T-helper 2 cell treated with Interferon-gamma antibody and Interleukin-4, amounts not matched to agents 100 ng/mL and 5 ng/mL, for 36 hours (primary cell): ENCODE measurements at regions not wholly inside any gene's neighbourhood (a gene's known extent, or its start where the extent isn't known, plus 50 kb on each side); places are given as distances from the start of the nearest gene placed in this dataset.

Source experiments
- intact Hi-C: fragments of 100-400 bp; cut with micrococcal nuclease; formaldehyde crosslinking; loops from one replicate; pipeline ENCODE4 v1.15.1; 2023

DNA sequence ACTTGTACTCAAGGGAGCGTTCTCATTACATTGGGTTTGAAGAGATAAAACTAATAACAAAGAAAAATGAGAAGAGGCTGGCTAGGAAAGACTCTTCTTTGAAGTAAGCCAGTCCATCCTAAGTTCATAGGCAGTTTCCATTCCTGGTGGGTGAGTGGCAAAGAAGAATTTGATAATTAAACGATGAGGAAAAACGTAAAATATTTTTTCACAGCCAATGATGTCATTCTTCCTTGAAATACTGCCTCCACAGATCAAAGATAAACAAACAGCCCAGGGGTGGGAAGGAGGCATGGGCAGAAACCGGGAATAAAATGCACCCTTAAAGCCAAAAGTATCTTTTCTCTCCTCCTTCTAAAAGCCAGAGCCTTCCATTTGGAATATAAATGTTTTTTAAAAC, 346.6 kb downstream of the PMP22 start:
- intact Hi-C loops = no loop called here

DNA sequence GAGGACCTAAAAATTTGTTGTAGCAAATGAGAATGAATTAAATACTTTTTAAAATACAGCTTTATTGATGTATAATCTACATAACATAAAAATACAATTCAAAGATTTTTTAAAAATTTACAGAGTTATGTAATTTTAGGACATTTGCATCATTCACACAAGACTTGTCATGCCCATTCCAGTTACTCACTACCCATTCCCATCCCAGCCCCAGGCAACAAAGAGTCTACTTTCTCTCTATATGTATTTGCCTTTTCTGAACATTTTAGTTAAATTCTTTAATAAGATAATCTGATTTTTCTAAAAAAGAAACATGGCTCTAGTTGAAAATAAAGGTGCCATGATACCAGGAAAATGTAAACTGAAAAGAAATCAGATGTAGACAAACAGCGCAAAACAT, 354.2 kb downstream of the PMP22 start:
- intact Hi-C loops = no loop called here

GRCh38 chr17:14904386-14904785, 360.7 kb downstream of the PMP22 start:
- intact Hi-C loops = no loop called here

- intact Hi-C loops = no loop called here
Observed at GRCh38 chr17:14903854-14904253, 361.3 kb downstream of the PMP22 start.

DNA sequence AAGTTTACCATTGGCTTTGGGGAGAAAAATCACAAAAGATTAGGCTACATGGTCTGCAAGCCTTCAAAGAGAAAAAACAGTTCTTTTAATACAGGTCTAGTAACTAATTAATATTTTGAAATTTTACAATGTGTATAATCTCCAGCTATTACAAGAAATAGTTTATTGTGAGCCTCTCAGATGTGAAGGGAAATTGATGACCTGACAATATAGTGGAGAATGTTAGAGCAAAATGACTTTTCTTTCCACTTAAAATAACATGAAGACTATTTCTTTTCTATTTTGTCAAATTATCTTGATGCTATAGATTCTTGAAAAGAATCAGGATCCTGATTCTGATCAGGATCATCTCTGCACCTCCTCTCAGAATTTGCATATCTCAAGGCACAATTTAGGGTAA, 362.3 kb downstream of the PMP22 start:
- intact Hi-C loops = no loop called here

- intact Hi-C loops = no loop called here
Observed at GRCh38 chr17:14902297-14902696, 362.8 kb downstream of the PMP22 start.

DNA sequence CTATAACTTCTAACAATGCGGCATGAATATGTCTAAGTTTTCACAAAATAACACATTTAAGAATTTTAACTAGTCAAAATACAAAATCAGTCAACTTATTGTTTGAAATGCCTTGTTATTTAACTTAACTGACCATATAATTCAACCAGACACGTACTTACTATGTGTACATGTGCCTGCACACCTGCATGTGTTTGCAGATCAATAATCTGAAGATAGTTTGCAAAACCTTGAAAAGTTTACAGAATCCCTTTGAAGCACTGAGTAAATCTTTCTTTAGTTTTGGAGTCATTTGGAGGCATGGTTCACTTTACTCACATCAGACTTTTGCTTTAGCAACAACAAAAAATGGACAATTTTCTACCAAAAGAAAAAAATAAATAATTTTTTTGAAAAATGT, 363.8 kb downstream of the PMP22 start:
- intact Hi-C loops = no loop called here

GRCh38 chr17:14886200-14886739, 378.9 kb downstream of the PMP22 start:
- intact Hi-C loops = no loop called here

- intact Hi-C loops = no loop called here
Observed at GRCh38 chr17:14882131-14882530, 383.0 kb downstream of the PMP22 start.

DNA sequence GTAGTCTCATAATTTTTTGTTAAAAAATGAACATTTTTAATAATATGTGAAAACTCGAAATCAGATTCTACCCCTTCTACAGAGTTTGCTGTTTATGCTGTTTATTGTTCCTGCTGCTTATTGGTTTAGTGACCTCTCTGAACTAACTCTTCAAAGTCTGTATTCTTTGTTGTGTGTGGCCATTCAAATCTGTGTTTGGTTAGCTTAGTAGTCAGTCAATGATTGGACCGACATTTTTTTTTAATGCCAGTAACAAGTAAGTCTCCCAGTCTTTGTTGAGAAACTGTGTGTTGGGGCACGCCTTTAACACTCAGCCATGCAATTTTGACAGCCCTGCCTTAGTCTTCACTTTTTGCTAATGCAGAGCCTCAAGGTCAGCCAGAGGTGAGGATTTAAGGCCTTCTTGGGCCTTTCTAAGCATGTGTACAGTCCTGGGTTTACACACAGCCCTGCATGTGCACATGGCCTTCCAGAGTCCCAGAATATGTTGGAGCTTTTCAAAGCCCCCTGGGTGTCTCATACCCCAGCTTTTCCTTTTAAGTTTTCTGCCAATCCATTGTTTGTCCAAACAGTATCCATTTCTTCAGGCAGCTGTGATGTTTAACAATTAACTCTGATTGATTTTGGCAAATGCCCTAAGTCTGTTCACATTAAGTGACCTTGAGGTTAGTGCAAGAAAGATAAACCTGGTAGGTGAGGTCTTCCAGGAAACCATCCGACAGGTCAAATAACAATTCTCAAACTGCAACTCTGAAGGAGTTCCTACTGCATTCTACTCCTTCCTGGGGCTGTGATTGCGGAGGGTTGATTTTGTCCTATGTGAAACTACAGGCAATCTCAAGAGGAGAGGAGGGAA, 389.3 kb downstream of the PMP22 start:
- intact Hi-C loops = no loop called here

GRCh38 chr17:14873996-14874395, 391.1 kb downstream of the PMP22 start:
- intact Hi-C loops = no loop called here

DNA sequence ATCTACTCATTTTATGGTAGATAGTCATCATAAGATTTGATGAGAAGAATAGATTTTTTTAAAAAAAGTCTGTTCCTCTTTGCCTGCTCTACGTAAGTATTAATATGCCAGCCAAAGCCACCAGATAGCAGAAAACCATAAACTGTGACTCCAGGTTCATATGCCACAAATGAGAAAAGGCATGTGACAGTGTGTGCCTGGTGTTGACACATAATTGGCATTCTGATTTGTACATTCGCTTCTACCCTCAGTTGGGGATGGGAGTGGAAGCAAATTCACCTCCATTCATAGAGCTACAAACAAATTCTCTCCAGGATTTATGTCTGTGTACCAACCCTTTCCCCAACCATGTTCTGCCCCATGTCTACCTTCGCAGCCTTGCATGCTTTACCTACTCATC, 391.6 kb downstream of the PMP22 start:
- intact Hi-C loops = no loop called here

DNA sequence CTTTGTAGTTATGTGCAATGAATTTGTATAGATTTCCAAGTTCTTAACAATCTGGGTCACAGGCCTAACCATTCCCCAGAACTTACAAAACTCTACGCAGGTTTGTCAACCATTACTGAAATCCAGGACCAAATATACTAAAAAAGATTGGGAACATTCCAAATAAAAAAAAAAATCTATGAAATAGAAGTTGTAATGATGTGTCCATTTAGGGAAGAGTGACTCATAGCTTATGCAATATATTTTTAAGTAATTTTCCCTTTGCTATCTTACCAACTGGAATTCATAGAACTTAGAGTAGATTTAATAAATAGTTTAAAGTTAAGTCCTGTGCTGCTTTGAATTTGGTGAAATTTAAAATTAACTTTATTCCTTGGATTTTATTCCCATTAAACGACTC, 393.2 kb downstream of the PMP22 start:
- intact Hi-C loops = no loop called here

DNA sequence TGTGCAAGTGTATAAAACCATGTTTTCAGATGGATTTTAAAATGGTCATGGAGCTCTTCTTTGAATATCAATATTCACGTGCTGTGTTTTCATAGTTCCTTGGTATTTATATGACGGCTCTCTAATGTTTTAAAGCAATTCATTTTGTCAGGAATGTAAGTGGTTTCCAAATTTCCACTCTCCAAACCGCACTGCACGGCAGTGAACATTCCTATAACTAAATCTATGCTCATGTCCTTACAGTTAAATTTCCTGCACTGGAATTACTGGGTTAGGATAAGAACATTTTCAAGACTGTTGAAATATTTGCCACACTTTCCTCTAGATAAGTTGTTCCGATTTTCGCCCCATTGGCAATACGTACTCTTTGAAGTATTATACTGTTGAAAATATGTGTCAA, 398.9 kb downstream of the PMP22 start:
- intact Hi-C loops = no loop called here

- intact Hi-C loops = no loop called here
Observed at GRCh38 chr17:14864127-14864526, 401.0 kb downstream of the PMP22 start.

GRCh38 chr17:14859542-14859941, 405.6 kb downstream of the PMP22 start:
- intact Hi-C loops = no loop called here

- intact Hi-C loops = no loop called here
Observed at GRCh38 chr17:14856176-14856575, 408.9 kb downstream of the PMP22 start.

GRCh38 chr17:14854691-14855090, 410.4 kb downstream of the PMP22 start:
- intact Hi-C loops = no loop called here

DNA sequence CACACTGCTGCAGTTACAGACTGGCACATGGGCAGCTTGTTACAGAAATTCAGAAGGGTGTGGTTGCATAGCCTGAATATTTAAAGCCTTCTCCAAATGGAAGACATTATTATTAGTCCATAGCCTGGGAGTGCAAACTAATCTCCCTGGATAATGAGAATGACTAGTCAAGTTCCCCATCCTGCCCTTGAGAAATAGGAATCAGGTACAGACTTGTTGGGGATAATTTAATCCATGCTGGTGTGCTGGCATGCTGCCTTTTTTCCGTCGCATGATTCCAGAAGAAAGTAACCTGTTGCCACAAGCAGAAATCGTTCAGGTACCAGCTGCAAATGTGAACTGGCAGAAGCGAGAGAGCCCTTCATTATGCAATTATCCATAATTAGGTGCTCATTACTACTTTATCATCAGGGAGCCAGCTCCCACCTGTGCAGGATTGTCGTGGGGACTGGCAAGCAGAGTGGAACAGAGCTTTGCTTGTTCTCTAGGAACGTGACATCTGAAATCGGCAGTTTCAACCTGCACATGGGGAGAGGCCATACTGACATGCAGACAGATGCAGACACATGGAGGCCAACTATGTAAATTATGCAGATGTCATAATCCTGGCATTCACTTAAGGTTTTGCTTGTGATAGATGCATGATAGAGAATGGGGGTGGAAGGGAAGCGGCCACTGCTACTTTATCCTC, 419.4 kb downstream of the PMP22 start:
- intact Hi-C loops = no loop called here

DNA sequence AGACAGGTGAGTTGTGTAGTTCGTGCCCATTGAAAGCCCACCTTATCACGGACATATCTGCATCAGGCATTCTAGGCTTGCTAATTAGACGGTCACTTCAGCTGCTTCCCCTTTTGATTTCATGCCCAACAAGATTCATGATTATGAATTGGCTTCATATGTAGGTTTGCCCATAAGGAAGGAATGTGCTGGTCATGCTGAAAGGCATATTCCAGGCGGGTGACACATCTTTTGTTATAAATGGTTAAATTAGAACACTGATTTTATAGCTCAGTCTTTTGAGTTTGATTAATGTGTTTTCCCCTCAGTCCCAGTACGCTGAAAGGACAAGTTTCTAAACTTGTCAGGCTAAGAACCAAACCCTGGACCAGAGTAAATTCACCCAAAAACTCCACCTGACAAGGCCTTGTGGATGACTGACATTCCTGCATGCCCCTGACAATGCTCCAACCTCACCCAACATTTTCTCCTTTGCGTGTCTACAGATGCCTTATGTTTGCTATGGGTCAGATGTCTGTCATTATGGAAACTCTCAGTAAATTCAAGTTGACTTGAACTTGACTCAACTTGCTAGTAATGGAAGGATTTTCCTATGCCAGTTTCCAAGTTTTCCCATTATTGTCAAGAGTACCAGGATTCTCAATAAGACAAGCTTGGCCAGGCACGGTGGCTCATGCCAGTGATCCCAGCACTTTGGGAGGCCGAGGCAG, 421.9 kb downstream of the PMP22 start:
- intact Hi-C loops = no loop called here

DNA sequence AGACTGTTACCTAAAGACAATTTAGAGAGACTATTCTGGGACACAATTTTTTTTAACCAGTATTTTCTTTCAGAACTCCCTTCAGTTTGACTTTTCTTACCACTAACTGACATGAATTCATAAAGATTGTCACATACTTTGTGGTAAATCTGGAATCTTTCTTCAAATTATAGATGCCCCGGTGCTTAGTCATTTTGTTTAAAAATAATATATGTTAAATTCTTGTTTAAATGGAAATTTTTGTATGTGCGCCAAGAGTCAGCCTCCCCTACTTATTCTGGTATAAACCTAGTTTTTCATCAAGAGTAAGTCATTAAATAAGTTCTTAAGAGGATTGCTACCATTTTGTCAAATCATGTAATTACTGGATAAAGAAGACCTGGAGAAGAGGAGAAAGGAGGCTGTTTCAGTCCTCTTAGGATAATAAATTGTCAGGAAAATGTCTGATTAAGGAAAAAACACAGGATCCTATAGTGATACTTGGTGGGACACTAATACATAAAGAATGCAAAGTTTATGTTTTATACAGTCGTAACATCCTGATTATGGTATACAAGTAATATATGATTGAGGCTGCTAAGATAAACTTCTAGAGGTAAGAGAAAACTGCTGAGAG, 424.4 kb downstream of the PMP22 start:
- intact Hi-C loops = no loop called here

DNA sequence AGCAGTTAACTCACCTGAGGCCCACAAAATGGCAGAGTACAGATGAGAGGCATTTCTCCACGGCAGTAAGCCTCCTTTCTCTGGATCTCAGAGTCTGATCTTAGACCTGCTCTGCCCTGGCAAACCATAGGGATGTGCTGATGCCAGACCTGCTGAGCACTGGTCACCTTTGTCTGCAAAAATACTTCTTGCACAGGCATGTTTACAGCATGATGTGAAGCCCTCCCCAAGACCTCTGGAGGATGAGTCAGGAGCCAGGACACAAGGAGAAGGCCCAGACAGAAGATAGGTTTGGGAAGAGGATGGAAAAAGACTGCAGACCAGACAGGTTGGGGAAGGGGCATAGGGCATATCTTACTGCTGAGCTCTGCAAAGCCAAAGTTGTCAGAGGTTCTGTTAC, 426.6 kb downstream of the PMP22 start:
- intact Hi-C loops = no loop called here
